H9 (cell line): ENCODE measurements at regions not wholly inside any gene's neighbourhood (a gene's known extent, or its start where the extent isn't known, plus 50 kb on each side); places are given as distances from the start of the nearest gene placed in this dataset.

Experiments
- DNase-seq: peaks from one replicate; pipeline ENCODE4 v3.0.0-alpha.2; 2017
- H2AFZ ChIP-seq: one replicate; pipeline ENCODE4 v1.6.1; 2013; ENCODE audit warnings: mild to moderate bottlenecking, low read length, control low read depth, moderate library complexity
- H2AK5ac ChIP-seq: 2 replicates; pipeline ENCODE4 v1.6.1; 2013; ENCODE audit warnings: low read length, control low read depth, mixed read lengths; ENCODE audit not compliant: insufficient read length
- H2BK120ac ChIP-seq: one replicate; pipeline ENCODE4 v1.6.1; 2013; ENCODE audit warnings: low read depth, mild to moderate bottlenecking, low read length, control low read depth, inconsistent platforms; ENCODE audit not compliant: poor library complexity, severe bottlenecking
- H2BK12ac ChIP-seq: 2 replicates; pipeline ENCODE4 v1.6.1; 2013; ENCODE audit warnings: low read length, control low read depth, mixed read lengths, low read depth; ENCODE audit not compliant: insufficient read length
- H2BK15ac ChIP-seq: 2 replicates; pipeline ENCODE4 v1.6.1; 2013; ENCODE audit warnings: low read depth, low read length, control low read depth
- H2BK20ac ChIP-seq: one replicate; pipeline ENCODE4 v1.6.1; 2013; ENCODE audit warnings: low read depth, mild to moderate bottlenecking, low read length, control low read depth, inconsistent platforms; ENCODE audit not compliant: poor library complexity, severe bottlenecking
- H2BK5ac ChIP-seq: 2 replicates; pipeline ENCODE4 v1.6.1; 2013; ENCODE audit warnings: low read length, control low read depth, mixed read lengths; ENCODE audit not compliant: insufficient read length
- H3K14ac ChIP-seq: 2 replicates; pipeline ENCODE4 v1.6.1; 2013; ENCODE audit warnings: low read length, control low read depth; ENCODE audit not compliant: insufficient read depth
- H3K18ac ChIP-seq: 2 replicates; pipeline ENCODE4 v1.6.1; 2013; ENCODE audit warnings: low read depth, mild to moderate bottlenecking, mixed read lengths, low read length, control low read depth; ENCODE audit not compliant: insufficient read length
- H3K23ac ChIP-seq: 2 replicates; pipeline ENCODE4 v1.6.1; 2013; ENCODE audit warnings: low read length, control low read depth, mixed read lengths, low read depth; ENCODE audit not compliant: insufficient read length
- H3K23me2 ChIP-seq: 2 replicates; pipeline ENCODE4 v1.6.1; 2013; ENCODE audit warnings: low read depth, mild to moderate bottlenecking, mixed read lengths, low read length, control low read depth; ENCODE audit not compliant: insufficient read length, poor library complexity, severe bottlenecking
- H3K27ac ChIP-seq: 2 replicates; pipeline ENCODE4 v1.5.1; 2013; ENCODE audit warnings: low read length, control low read depth, mixed read lengths, low read depth; ENCODE audit not compliant: insufficient read length
- H3K27me3 ChIP-seq: 2 replicates; pipeline ENCODE4 v1.6.1; 2013; ENCODE audit warnings: low read length, control low read depth, inconsistent platforms; ENCODE audit not compliant: insufficient read depth
- H3K4ac ChIP-seq: 2 replicates; pipeline ENCODE4 v1.6.1; 2013; ENCODE audit warnings: low read depth, mild to moderate bottlenecking, control low read depth, inconsistent platforms, low read length, moderate library complexity
- H3K4me1 ChIP-seq: 2 replicates; pipeline ENCODE4 v1.6.1; 2013; ENCODE audit warnings: low read length, control low read depth, inconsistent platforms; ENCODE audit not compliant: insufficient read depth
- H3K4me2 ChIP-seq: 2 replicates; pipeline ENCODE4 v1.6.1; 2013; ENCODE audit warnings: low read length, control low read depth, mixed read lengths; ENCODE audit not compliant: insufficient read length, insufficient read depth
- H3K56ac ChIP-seq: 2 replicates; pipeline ENCODE4 v1.6.1; 2013; ENCODE audit warnings: low read depth, mild to moderate bottlenecking, mixed read lengths, low read length, control low read depth; ENCODE audit not compliant: insufficient read length
- H3K79me1 ChIP-seq: 2 replicates; pipeline ENCODE4 v1.6.1; 2013; ENCODE audit warnings: low read depth, mild to moderate bottlenecking, moderate library complexity, low read length, control low read depth, inconsistent platforms; ENCODE audit not compliant: insufficient read depth, poor library complexity, severe bottlenecking
- H3K79me2 ChIP-seq: 2 replicates; pipeline ENCODE4 v1.6.1; 2013; ENCODE audit warnings: low read length, control low read depth, inconsistent platforms; ENCODE audit not compliant: insufficient read depth
- H3K9ac ChIP-seq: 2 replicates; pipeline ENCODE4 v1.6.1; 2013; ENCODE audit warnings: low read length, control low read depth, mixed read lengths; ENCODE audit not compliant: insufficient read length; ENCODE audit errors: extremely low read depth
- H3K9me3 ChIP-seq: one replicate; pipeline ENCODE4 v1.6.1; 2013; ENCODE audit warnings: low read depth, low read length, inconsistent platforms; ENCODE audit not compliant: control insufficient read depth
- H3T11ph ChIP-seq: one replicate; pipeline ENCODE4 v1.6.1; 2013; ENCODE audit warnings: mild to moderate bottlenecking, low read length, control low read depth, inconsistent platforms
- H4K20me1 ChIP-seq: one replicate; pipeline ENCODE4 v1.6.1; 2013; ENCODE audit not compliant: control insufficient read depth, insufficient read length, insufficient read depth
- H4K5ac ChIP-seq: 2 replicates; pipeline ENCODE4 v1.6.1; 2013; ENCODE audit warnings: low read depth, mild to moderate bottlenecking, mixed read lengths, low read length, control low read depth; ENCODE audit not compliant: insufficient read length
- H4K8ac ChIP-seq: replicated peaks from 2 replicates; pipeline ENCODE4 v1.6.1; 2013; ENCODE audit warnings: low read length, control low read depth, mixed read lengths, low read depth; ENCODE audit not compliant: insufficient read length
- H4K91ac ChIP-seq: 2 replicates; pipeline ENCODE4 v1.6.1; 2013; ENCODE audit warnings: low read depth, mild to moderate bottlenecking, moderate library complexity, mixed read lengths, low read length, control low read depth; ENCODE audit not compliant: insufficient read length
- H3K27ac Mint-ChIP-seq, 3 experiments: 2 replicates in 2 of 3; 3 replicates in 1 of 3; pipeline ENCODE4 v1.8.0; 2020 to 2021; ENCODE audit warnings: mixed read lengths in 3 of 3, mild to moderate bottlenecking in 1 of 3, moderate library complexity in 1 of 3
- H3K27me3 Mint-ChIP-seq: 2 replicates; pipeline ENCODE4 v1.8.0; 2021; ENCODE audit warnings: low read depth, mild to moderate bottlenecking, moderate library complexity, mixed read lengths
- H3K36me3 Mint-ChIP-seq, 3 experiments: 2 replicates in 2 of 3; 3 replicates in 1 of 3; pipeline ENCODE4 v1.8.0; 2020 to 2021; ENCODE audit warnings: low read depth in 3 of 3, mixed read lengths in 3 of 3; ENCODE audit not compliant: insufficient read depth in 1 of 3
- H3K4me1 Mint-ChIP-seq, 2 experiments: 2 replicates each; pipeline ENCODE4 v1.8.0; 2020; ENCODE audit warnings: mixed read lengths in 2 of 2
- H3K4me3 Mint-ChIP-seq, 2 experiments: 2 replicates in 1 of 2; 3 replicates in 1 of 2; pipeline ENCODE4 v1.8.0; 2020 to 2021; ENCODE audit warnings: mild to moderate bottlenecking in 2 of 2, mixed read lengths in 2 of 2, moderate library complexity in 1 of 2
- H3K9me3 Mint-ChIP-seq, 2 experiments: 2 replicates in 1 of 2; 3 replicates in 1 of 2; pipeline ENCODE4 v1.8.0; 2020; ENCODE audit warnings: mild to moderate bottlenecking in 2 of 2, mixed read lengths in 2 of 2, moderate library complexity in 1 of 2
- CTCF ChIP-seq: fragments of 200-600 bp; sonication (generic); conservative IDR thresholded peaks from 3 replicates; pipeline ENCODE4 v1.8.0; 2021; ENCODE audit warnings: antibody characterized with exemption, mild to moderate bottlenecking

- no peak for DNase-seq
- Mint-ChIP-seq H3K9me3 (no peaks in the 10 kb centered on the region), H3K36me3 (no peaks in the 10 kb centered on the region), H3K27ac (no peak overlapping the region), H3K4me1 (peaks cover 10 to 11% of the 10 kb centered on the region in 2 experiments), H3K27me3 (no peaks in the 10 kb centered on the region), H3K4me3 (no peak overlapping the region)
- no peak overlapping the region for H4K91ac ChIP-seq
- no peak for TF ChIP-seq CTCF
- H3K23me2 ChIP-seq = no peaks in the 10 kb centered on the region
- H3K56ac ChIP-seq = no peak overlapping the region
- H2AFZ ChIP-seq = no peak overlapping the region
- H2BK5ac ChIP-seq = no peak overlapping the region
- H3K4me1 ChIP-seq = no peaks in the 10 kb centered on the region
- H3K18ac ChIP-seq = no peak overlapping the region
- no peak overlapping the region for H3K4me2 ChIP-seq
- no peaks in the 10 kb centered on the region for H3K79me2 ChIP-seq
- no peak overlapping the region for H2BK20ac ChIP-seq
- no peak overlapping the region for H3K9ac ChIP-seq
- no peaks in the 10 kb centered on the region for H3K79me1 ChIP-seq
- no peak overlapping the region for H3K4ac ChIP-seq
- no peaks in the 10 kb centered on the region for H3K9me3 ChIP-seq
- H3K27ac ChIP-seq = no peak overlapping the region
- no peak overlapping the region for H2BK15ac ChIP-seq
- H3K27me3 ChIP-seq = no peaks in the 10 kb centered on the region
- H2AK5ac ChIP-seq = no peak overlapping the region
- no peak overlapping the region for H2BK120ac ChIP-seq
- H4K5ac ChIP-seq = no peak overlapping the region
- no peak overlapping the region for H2BK12ac ChIP-seq
- H3T11ph ChIP-seq = no peak overlapping the region
- H3K23ac ChIP-seq = no peak overlapping the region
- H3K14ac ChIP-seq = no peak overlapping the region
- no peak overlapping the region for H4K8ac ChIP-seq
- H4K20me1 ChIP-seq = no peaks in the 10 kb centered on the region
These were observed 434.7 kb upstream of the ARRDC4 start for GRCh38 chr15:97525809-97526208.
